Stomach (tissue), 8 donors: ENCODE measurements at regions not wholly inside any gene's neighbourhood (a gene's known extent, or its start where the extent isn't known, plus 50 kb on each side); places are given as distances from the start of the nearest gene placed in this dataset.
A peak's percentile ranks its signal among the peaks of the same experiment; 100 is the strongest.

Experiments used
- DNase-seq, 2 donors: peaks; one replicate each; pipeline versions ENCODE4 v3.0.0 to v3.0.0-alpha.2; 2013 to 2019
- H3K27ac ChIP-seq, 5 donors: fragments of 200-600 bp in 4 of 5; sonication (generic) in 4 of 5; one replicate each; pipeline ENCODE4 v1.5.1; 2013 to 2019; ENCODE audit warnings: mild to moderate bottlenecking in 1 of 5, moderate library complexity in 1 of 5
- H3K27me3 ChIP-seq, 3 donors: fragments of 200-600 bp; sonication (generic); one replicate each; pipeline ENCODE4 v1.5.1; 2017 to 2019; ENCODE audit warnings: mixed run types in 1 of 3
- H3K36me3 ChIP-seq, 4 donors: fragments of 200-600 bp; sonication (generic); 1 replicate in 3 of 4; 2 replicates in 1 of 4; pipeline ENCODE4 v1.5.1; 2016 to 2019
- H3K4me1 ChIP-seq, 4 donors: fragments of 200-600 bp; sonication (generic); one replicate each; pipeline ENCODE4 v1.5.1; 2016 to 2019
- H3K4me3 ChIP-seq, 4 donors: fragments of 200-600 bp; sonication (generic) in 3 of 4; one replicate each; pipeline ENCODE4 v1.5.1; 2016 to 2019; ENCODE audit warnings: mild to moderate bottlenecking in 1 of 4
- H3K9me3 ChIP-seq, 4 donors: fragments of 200-600 bp; sonication (generic); one replicate each; pipeline ENCODE4 v1.5.1; 2016 to 2019
- EP300 ChIP-seq: sonication (generic); formaldehyde crosslinking; IDR thresholded peaks from one replicate; pipeline ENCODE4 v1.6.1; 2017; ENCODE audit warnings: antibody characterized with exemption
- POLR2A ChIP-seq, 4 donors: fragments of 450-650 bp; IDR thresholded peaks; one replicate each; pipeline ENCODE4 v1.6.1; 2016; ENCODE audit warnings: antibody characterized with exemption in 4 of 4, control low read depth in 2 of 4, mild to moderate bottlenecking in 1 of 4, moderate library complexity in 1 of 4
- POLR2AphosphoS5 ChIP-seq, 3 donors: sonication (generic); formaldehyde crosslinking; IDR thresholded peaks; one replicate each; pipeline ENCODE4 v1.6.1; 2016; ENCODE audit warnings: antibody characterized with exemption in 3 of 3
- WGBS, 5 donors: extraction: QIAGEN DNeasy Blood & Tissue Kit in 3 of 5; methylation state at CpG; one replicate each; pipeline versions ENCODE4 v1.1.5 to v1.1.7; 2013 to 2018; 5-methylcytosine and 5-hydroxymethylcytosine counted together
- intact Hi-C: fragments of 100-400 bp; cut with DNase I; formaldehyde crosslinking; loops from one replicate; pipeline ENCODE4 v1.15.1; 2023; ENCODE audit warnings: low total_unique reads
- TF ChIP-seq, protein P1 (sequence below), 7 experiments: fragments of 450-650 bp in 4 of 7; fragments of 200-600 bp in 3 of 7; sonication (generic) in 3 of 7; IDR thresholded peaks; one replicate each; pipeline ENCODE4 v1.5.1; 2016 to 2019; ENCODE audit warnings: antibody characterized with exemption in 7 of 7, control low read depth in 2 of 7, mild to moderate bottlenecking in 1 of 7
- donor health status: healthy with polysubstance abuse.
- donor health status: Bipolar disorder and iron deficiency.
- donor health status: healthy.

DNA sequence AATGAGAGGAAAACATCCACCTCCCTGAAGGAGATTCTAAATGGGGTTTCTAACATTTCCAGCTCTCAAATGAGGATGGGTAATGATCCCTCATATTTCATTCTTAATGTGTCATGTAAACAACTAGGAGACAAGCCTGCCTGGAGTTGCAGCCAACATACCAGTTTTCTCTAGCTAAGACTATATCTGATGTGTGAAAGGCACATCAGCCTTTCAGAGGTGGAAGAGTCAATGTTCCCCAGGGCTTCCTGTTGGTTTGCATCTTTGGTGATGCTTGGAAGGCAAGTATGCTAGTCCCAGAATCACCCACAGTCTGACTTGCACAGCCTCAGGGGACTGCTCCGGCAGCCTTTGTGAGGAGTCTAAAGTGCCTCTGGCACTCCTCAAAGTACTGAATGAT is 921.2 kb downstream of the SQOR start:
- H3K9me3 ChIP-seq = no peaks in the 10 kb centered on the region
- 88 to 95% (median 91%) methylated on average over 1 of the region's 1 CpG for WGBS, 5 donors
- H3K27me3 ChIP-seq = no peaks in the 10 kb centered on the region
- no peaks in the 10 kb centered on the region for H3K4me1 ChIP-seq
- no peak overlapping the region for H3K27ac ChIP-seq
- no peaks in the 10 kb centered on the region for H3K36me3 ChIP-seq
- intact Hi-C loops = no loop called here
- no peak overlapping the region for H3K4me3 ChIP-seq
- no peak for DNase-seq
- TF ChIP-seq POLR2A (IDR thresholded peaks at IDR 0.05) (no peak), EP300 (no peak), POLR2AphosphoS5 (IDR thresholded peaks at IDR 0.05) (no peak)
- TF ChIP-seq, protein P1, sequence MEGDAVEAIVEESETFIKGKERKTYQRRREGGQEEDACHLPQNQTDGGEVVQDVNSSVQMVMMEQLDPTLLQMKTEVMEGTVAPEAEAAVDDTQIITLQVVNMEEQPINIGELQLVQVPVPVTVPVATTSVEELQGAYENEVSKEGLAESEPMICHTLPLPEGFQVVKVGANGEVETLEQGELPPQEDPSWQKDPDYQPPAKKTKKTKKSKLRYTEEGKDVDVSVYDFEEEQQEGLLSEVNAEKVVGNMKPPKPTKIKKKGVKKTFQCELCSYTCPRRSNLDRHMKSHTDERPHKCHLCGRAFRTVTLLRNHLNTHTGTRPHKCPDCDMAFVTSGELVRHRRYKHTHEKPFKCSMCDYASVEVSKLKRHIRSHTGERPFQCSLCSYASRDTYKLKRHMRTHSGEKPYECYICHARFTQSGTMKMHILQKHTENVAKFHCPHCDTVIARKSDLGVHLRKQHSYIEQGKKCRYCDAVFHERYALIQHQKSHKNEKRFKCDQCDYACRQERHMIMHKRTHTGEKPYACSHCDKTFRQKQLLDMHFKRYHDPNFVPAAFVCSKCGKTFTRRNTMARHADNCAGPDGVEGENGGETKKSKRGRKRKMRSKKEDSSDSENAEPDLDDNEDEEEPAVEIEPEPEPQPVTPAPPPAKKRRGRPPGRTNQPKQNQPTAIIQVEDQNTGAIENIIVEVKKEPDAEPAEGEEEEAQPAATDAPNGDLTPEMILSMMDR (IDR thresholded peaks at IDR 0.05) = no peak

DNA sequence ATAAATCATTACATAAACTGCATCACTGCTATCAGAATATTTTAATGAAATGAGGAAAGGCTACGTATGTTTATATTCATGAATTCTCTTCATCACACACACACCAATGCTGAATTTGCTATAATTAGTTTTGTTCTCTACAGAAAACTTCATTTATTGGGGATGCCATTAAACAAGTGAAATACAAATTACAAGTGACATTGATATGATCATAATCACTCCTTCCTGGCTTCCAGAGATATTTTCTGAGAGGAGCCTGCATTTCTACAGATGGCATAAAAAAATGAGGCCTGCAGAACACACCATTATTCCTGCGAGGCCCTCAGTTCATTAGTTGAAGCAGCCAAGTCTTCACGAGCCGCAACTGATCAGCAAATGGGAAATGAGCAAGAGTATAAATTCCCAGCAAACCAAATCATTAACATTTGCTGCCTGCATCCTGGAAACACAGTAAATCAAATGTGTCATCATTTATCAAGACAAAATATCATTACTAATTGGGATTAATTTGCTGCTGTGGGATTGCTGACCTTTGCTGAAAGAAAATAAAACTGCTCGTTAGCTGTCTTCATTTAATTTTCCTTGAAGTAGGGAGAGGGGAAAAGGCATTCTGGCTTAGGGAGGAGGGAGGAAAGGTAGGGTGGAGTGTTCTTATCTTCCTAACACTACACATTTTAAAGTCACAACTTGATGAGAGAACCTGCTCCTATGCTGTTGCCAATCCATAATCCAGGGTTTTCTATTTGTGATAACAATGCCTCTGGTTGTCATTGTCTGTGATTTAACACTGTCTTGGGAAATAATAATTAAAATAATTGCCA is 921.9 kb downstream of the SQOR start:
- H3K9me3 ChIP-seq = no peaks in the 10 kb centered on the region
- H3K27me3 ChIP-seq = no peaks in the 10 kb centered on the region
- WGBS, 5 donors = 71 to 82% (median 80%) methylated on average over 5 of the region's 5 CpGs
- DNase-seq = peak in 1 of 2 donors; percentile 29
- TF ChIP-seq EP300 = no peak
- TF ChIP-seq POLR2AphosphoS5 (IDR thresholded peaks at IDR 0.05) = no peak
- TF ChIP-seq, protein P1 (IDR thresholded peaks at IDR 0.05) = no peak
- TF ChIP-seq POLR2A (IDR thresholded peaks at IDR 0.05) = no peak
- intact Hi-C loops = no loop called here
- no peak overlapping the region for H3K4me3 ChIP-seq
- no peak overlapping the region for H3K27ac ChIP-seq
- no peaks in the 10 kb centered on the region for H3K36me3 ChIP-seq
- H3K4me1 ChIP-seq = no peaks in the 10 kb centered on the region

DNA sequence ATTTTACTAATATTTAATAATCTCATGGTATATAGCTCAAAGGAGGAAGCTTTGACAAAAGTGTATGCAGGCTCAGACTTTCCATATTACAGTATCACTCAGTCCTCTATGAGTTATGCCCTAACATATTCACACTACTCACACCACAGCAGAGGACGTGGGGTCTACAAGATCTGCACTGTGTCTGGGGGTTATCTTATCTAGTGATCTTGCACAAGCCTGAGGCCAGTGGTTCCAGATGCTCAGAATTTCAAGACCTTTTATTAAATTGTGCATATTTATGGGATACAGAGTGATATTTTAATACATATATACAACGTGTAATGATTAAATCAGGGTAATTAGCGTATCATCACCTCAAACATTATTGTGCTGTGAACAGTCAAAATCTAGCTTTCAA is 933.1 kb downstream of the SQOR start:
- no peak overlapping the region for H3K27ac ChIP-seq
- H3K9me3 ChIP-seq = no peaks in the 10 kb centered on the region
- WGBS, 5 donors = 72 to 86% (median 75%) methylated on average over 3 of the region's 3 CpGs
- H3K36me3 ChIP-seq = no peaks in the 10 kb centered on the region
- no peak for TF ChIP-seq EP300
- H3K4me3 ChIP-seq = no peak overlapping the region
- intact Hi-C loops = no loop called here
- no peaks in the 10 kb centered on the region for H3K27me3 ChIP-seq
- no peak for DNase-seq
- no peaks in the 10 kb centered on the region for H3K4me1 ChIP-seq

DNA sequence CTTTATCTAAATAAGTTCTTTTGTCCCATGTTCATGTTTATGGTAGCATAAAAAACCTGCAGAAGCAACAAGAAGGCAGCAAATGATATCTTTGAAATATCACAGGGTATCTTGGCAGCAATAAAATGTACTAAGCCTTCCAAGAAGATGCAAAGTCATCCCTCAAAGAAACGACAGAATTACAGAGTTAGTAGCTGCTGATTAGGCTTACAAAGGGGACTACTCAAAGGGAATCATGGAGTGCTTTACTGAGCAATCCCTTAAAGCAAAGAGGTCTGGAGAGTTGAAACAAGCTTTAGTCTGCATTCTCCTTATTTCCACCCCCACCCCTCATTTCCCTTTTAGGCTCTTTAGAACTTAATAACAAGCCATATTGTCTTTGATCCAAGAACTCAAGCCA is 935.0 kb downstream of the SQOR start:
- Histone ChIP-seq H3K36me3 (no peaks in the 10 kb centered on the region), H3K27ac (no peak overlapping the region), H3K4me3 (no peak overlapping the region), H3K4me1 (no peaks in the 10 kb centered on the region), H3K27me3 (no peaks in the 10 kb centered on the region), H3K9me3 (no peaks in the 10 kb centered on the region)
- intact Hi-C loops = no loop called here
- no peak for DNase-seq
- 30 to 45% (median 36%) methylated on average over 1 of the region's 1 CpG for WGBS, 5 donors
- TF ChIP-seq, protein P1 (IDR thresholded peaks at IDR 0.05) = no peak
- TF ChIP-seq POLR2A (IDR thresholded peaks at IDR 0.05) (no peak), POLR2AphosphoS5 (IDR thresholded peaks at IDR 0.05) (no peak), EP300 (no peak)
